GM12873 (cell line): ENCODE measurements at regions not wholly inside any gene's neighbourhood (a gene's known extent, or its start where the extent isn't known, plus 50 kb on each side); places are given as distances from the start of the nearest gene placed in this dataset.

ENCODE experiments used
- CTCF ChIP-seq: IDR thresholded peaks from 2 replicates; pipeline ENCODE4 v1.5.1; 2012; ENCODE audit warnings: low read depth, mild to moderate bottlenecking, moderate library complexity, low read length, control low read depth; ENCODE audit not compliant: insufficient read depth; ENCODE audit errors: missing control alignments

- TF ChIP-seq CTCF: no peak
Measured at GRCh38 chr6:134772671-134773360, 177.1 kb downstream of the ALDH8A1 start.

GRCh38 chr6:134768931-134769330 lies 181.0 kb downstream of the ALDH8A1 start:
- TF ChIP-seq CTCF: no peak

- no peak for TF ChIP-seq CTCF
Measured at GRCh38 chr6:134766497-134766896, 183.4 kb downstream of the ALDH8A1 start.

GRCh38 chr6:134764741-134765140 lies 185.2 kb downstream of the ALDH8A1 start:
- no peak for TF ChIP-seq CTCF

GRCh38 chr6:134758621-134759020 lies 191.3 kb downstream of the ALDH8A1 start:
- no peak for TF ChIP-seq CTCF

- no peak for TF ChIP-seq CTCF
Measured at GRCh38 chr6:134757911-134758361, 192.0 kb downstream of the ALDH8A1 start.

- no peak for TF ChIP-seq CTCF
Measured at GRCh38 chr6:134756374-134757025, 193.4 kb downstream of the ALDH8A1 start.
